ENCODE measurements at regions not wholly inside any gene's neighbourhood (a gene's known extent, or its start where the extent isn't known, plus 50 kb on each side); places are given as distances from the start of the nearest gene placed in this dataset.

DNA sequence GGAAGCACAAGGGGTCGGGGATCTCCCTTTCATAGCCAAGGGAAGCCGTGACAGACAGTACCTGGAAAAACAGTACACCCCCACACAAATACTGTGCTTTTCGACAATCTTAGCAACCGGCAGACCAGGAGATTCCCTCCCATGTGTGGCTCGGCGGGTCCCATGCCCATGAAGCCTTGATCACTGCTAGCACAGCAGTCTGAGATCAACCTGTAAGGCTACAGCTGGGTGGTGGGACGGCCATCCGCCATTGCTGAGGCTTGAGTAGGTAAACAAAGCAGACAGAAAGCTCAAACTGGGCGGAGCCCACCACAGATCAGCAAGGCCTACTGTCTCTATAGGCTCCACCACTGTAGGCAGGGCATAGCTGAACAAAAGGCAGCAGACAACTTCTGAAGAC, 180.2 kb upstream of the SOX6 start:
- TF ChIP-seq, protein P1, sequence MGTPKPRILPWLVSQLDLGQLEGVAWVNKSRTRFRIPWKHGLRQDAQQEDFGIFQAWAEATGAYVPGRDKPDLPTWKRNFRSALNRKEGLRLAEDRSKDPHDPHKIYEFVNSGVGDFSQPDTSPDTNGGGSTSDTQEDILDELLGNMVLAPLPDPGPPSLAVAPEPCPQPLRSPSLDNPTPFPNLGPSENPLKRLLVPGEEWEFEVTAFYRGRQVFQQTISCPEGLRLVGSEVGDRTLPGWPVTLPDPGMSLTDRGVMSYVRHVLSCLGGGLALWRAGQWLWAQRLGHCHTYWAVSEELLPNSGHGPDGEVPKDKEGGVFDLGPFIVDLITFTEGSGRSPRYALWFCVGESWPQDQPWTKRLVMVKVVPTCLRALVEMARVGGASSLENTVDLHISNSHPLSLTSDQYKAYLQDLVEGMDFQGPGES (IDR thresholded peaks at IDR 0.05; ENCODE audit: low read depth, low read length), result no peak
- TF ChIP-seq FOXM1 (IDR thresholded peaks at IDR 0.05; ENCODE audit: low read depth), result no peak
- TF ChIP-seq, protein P2, sequence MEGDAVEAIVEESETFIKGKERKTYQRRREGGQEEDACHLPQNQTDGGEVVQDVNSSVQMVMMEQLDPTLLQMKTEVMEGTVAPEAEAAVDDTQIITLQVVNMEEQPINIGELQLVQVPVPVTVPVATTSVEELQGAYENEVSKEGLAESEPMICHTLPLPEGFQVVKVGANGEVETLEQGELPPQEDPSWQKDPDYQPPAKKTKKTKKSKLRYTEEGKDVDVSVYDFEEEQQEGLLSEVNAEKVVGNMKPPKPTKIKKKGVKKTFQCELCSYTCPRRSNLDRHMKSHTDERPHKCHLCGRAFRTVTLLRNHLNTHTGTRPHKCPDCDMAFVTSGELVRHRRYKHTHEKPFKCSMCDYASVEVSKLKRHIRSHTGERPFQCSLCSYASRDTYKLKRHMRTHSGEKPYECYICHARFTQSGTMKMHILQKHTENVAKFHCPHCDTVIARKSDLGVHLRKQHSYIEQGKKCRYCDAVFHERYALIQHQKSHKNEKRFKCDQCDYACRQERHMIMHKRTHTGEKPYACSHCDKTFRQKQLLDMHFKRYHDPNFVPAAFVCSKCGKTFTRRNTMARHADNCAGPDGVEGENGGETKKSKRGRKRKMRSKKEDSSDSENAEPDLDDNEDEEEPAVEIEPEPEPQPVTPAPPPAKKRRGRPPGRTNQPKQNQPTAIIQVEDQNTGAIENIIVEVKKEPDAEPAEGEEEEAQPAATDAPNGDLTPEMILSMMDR (IDR thresholded peaks at IDR 0.05), result no peak
- no peak for TF ChIP-seq RCOR1 (IDR thresholded peaks at IDR 0.05; ENCODE audit: low read length)
- TF ChIP-seq, protein P3, sequence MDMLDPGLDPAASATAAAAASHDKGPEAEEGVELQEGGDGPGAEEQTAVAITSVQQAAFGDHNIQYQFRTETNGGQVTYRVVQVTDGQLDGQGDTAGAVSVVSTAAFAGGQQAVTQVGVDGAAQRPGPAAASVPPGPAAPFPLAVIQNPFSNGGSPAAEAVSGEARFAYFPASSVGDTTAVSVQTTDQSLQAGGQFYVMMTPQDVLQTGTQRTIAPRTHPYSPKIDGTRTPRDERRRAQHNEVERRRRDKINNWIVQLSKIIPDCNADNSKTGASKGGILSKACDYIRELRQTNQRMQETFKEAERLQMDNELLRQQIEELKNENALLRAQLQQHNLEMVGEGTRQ (IDR thresholded peaks at IDR 0.05; ENCODE audit: borderline replicate concordance, low read depth, low read length), result no peak
- TF ChIP-seq GABPA (IDR thresholded peaks at IDR 0.05; ENCODE audit: low read depth), result no peak
- TF ChIP-seq GATA2 (CRISPR knock-in tag; IDR thresholded peaks at IDR 0.05), result no peak
- TF ChIP-seq, protein P4, sequence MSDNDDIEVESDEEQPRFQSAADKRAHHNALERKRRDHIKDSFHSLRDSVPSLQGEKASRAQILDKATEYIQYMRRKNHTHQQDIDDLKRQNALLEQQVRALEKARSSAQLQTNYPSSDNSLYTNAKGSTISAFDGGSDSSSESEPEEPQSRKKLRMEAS (IDR thresholded peaks at IDR 0.05; ENCODE audit: low read depth), result no peak
- no peak for TF ChIP-seq TCF12 (IDR thresholded peaks at IDR 0.05)
- no peak for TF ChIP-seq JUND (IDR thresholded peaks at IDR 0.05)
- TF ChIP-seq POLR2AphosphoS5 (IDR thresholded peaks at IDR 0.05; ENCODE audit: low read depth, low read length), result no peak
- TF ChIP-seq, protein P5, sequence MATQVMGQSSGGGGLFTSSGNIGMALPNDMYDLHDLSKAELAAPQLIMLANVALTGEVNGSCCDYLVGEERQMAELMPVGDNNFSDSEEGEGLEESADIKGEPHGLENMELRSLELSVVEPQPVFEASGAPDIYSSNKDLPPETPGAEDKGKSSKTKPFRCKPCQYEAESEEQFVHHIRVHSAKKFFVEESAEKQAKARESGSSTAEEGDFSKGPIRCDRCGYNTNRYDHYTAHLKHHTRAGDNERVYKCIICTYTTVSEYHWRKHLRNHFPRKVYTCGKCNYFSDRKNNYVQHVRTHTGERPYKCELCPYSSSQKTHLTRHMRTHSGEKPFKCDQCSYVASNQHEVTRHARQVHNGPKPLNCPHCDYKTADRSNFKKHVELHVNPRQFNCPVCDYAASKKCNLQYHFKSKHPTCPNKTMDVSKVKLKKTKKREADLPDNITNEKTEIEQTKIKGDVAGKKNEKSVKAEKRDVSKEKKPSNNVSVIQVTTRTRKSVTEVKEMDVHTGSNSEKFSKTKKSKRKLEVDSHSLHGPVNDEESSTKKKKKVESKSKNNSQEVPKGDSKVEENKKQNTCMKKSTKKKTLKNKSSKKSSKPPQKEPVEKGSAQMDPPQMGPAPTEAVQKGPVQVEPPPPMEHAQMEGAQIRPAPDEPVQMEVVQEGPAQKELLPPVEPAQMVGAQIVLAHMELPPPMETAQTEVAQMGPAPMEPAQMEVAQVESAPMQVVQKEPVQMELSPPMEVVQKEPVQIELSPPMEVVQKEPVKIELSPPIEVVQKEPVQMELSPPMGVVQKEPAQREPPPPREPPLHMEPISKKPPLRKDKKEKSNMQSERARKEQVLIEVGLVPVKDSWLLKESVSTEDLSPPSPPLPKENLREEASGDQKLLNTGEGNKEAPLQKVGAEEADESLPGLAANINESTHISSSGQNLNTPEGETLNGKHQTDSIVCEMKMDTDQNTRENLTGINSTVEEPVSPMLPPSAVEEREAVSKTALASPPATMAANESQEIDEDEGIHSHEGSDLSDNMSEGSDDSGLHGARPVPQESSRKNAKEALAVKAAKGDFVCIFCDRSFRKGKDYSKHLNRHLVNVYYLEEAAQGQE (IDR thresholded peaks at IDR 0.05; ENCODE audit: low read depth, low read length), result no peak
- no peak for TF ChIP-seq NRF1 (IDR thresholded peaks at IDR 0.05; ENCODE audit: low read depth, low read length)
- TF ChIP-seq RFX5 (IDR thresholded peaks at IDR 0.05; ENCODE audit: low read length), result no peak

Measured in SK-N-SH (cell line).